H1 (cell line): ENCODE measurements at regions not wholly inside any gene's neighbourhood (a gene's known extent, or its start where the extent isn't known, plus 50 kb on each side); places are given as distances from the start of the nearest gene placed in this dataset.

Source experiments
- CTCF ChIA-PET: fragments of 300-600 bp; sonication (Branson Sonifier 250); formaldehyde crosslinking; loops from one replicate; lab custom pipeline; 2021; ENCODE audit not compliant: partially characterized antibody; lab: Charles Lee
- POLR2A ChIA-PET: fragments of 300-600 bp; sonication (Branson Sonifier 250); formaldehyde crosslinking; loops from one replicate; lab custom pipeline; 2021; ENCODE audit warnings: inconsistent platforms; ENCODE audit not compliant: partially characterized antibody; lab: Charles Lee
- DNase-seq, 2 experiments: peaks; one replicate each; pipeline versions ENCODE4 v3.0.0 to v3.0.0-alpha.2; 2010 to 2022; ENCODE audit warnings: low spot score in 2 of 2, low read depth in 1 of 2, mixed read lengths in 1 of 2
- FAIRE-seq: peaks from 2 replicates; lab custom pipeline; 2011; peaks lifted over from hg19 to GRCh38; lab: Jason Lieb, UNC
- H2AFZ ChIP-seq: 2 replicates; pipeline ENCODE4 v1.8.1; 2012; ENCODE audit warnings: low read length, inconsistent platforms
- H2AK5ac ChIP-seq: 2 replicates; pipeline ENCODE4 v1.6.1; 2013; ENCODE audit warnings: low read depth, low read length
- H2BK120ac ChIP-seq: replicated peaks from 2 replicates; pipeline ENCODE3; 2013; ENCODE audit warnings: low read depth, low read length, inconsistent platforms
- H2BK12ac ChIP-seq: 2 replicates; pipeline ENCODE4 v1.6.1; 2013; ENCODE audit warnings: low read depth, low read length
- H2BK15ac ChIP-seq: 2 replicates; pipeline ENCODE4 v1.6.1; 2013; ENCODE audit warnings: low read length
- H2BK20ac ChIP-seq: 2 replicates; pipeline ENCODE4 v1.6.1; 2013; ENCODE audit warnings: low read length
- H2BK5ac ChIP-seq: 2 replicates; pipeline ENCODE4 v1.6.1; 2013; ENCODE audit warnings: low read depth, low read length
- H3K14ac ChIP-seq: 2 replicates; pipeline ENCODE4 v1.6.1; 2013; ENCODE audit warnings: inconsistent platforms; ENCODE audit not compliant: insufficient read length
- H3K18ac ChIP-seq: 2 replicates; pipeline ENCODE4 v1.6.1; 2013; ENCODE audit warnings: low read length; ENCODE audit errors: extremely low read depth
- H3K23ac ChIP-seq: 2 replicates; pipeline ENCODE4 v1.6.1; 2013; ENCODE audit warnings: inconsistent platforms; ENCODE audit not compliant: insufficient read length
- H3K23me2 ChIP-seq: 2 replicates; pipeline ENCODE4 v1.6.1; 2013; ENCODE audit warnings: low read depth, low read length
- H3K27ac ChIP-seq: 2 replicates; pipeline ENCODE4 v1.6.1; 2011; ENCODE audit warnings: low read depth, low read length, inconsistent platforms
- H3K27me3 ChIP-seq, 4 experiments: replicated peaks in 1 of 4; 1 replicate in 1 of 4; 2 replicates in 3 of 4; pipeline versions ENCODE4 v1.6.1 to v1.8.1; 2011 to 2013; ENCODE audit warnings: low read length in 3 of 4, mild to moderate bottlenecking in 3 of 4, inconsistent platforms in 2 of 4, mixed read lengths in 2 of 4, moderate library complexity in 1 of 4; ENCODE audit not compliant: control insufficient read depth in 3 of 4, insufficient read depth in 3 of 4; ENCODE audit errors: extremely low read depth in 1 of 4
- H3K36me3 ChIP-seq, 4 experiments: 2 replicates each; pipeline versions ENCODE4 v1.6.1 to v1.8.1; 2011 to 2013; ENCODE audit warnings: mild to moderate bottlenecking in 4 of 4, low read length in 3 of 4, moderate library complexity in 2 of 4, control low read depth in 1 of 4, inconsistent platforms in 1 of 4; ENCODE audit not compliant: insufficient read depth in 4 of 4, control insufficient read depth in 2 of 4
- H3K4ac ChIP-seq: replicated peaks from 2 replicates; pipeline ENCODE3; 2013; ENCODE audit warnings: low read length, low read depth, mixed read lengths, inconsistent platforms; ENCODE audit not compliant: insufficient read length
- H3K4me1 ChIP-seq, 4 experiments: replicated peaks in 1 of 4; 1 replicate in 1 of 4; 2 replicates in 3 of 4; pipeline versions ENCODE4 v1.6.1 to v1.8.1; 2011 to 2013; ENCODE audit warnings: low read length in 3 of 4, inconsistent platforms in 2 of 4, mixed read lengths in 1 of 4; ENCODE audit not compliant: insufficient read depth in 4 of 4, control insufficient read depth in 3 of 4
- H3K4me2 ChIP-seq, 2 experiments: 2 replicates each; pipeline versions ENCODE4 v1.6.1 to v1.8.1; 2011 to 2013; ENCODE audit warnings: low read depth in 2 of 2, low read length in 2 of 2, control low read depth in 1 of 2, inconsistent platforms in 1 of 2, mild to moderate bottlenecking in 1 of 2; ENCODE audit not compliant: insufficient read depth in 1 of 2
- H3K4me3 ChIP-seq, 4 experiments: fragments of 200-600, 300-600 bp in 1 of 4; sonication (generic), shearing (Covaris generic), sonication (Bioruptor Twin) in 1 of 4; 2 replicates each; pipeline versions ENCODE4 v1.5.1 to v1.8.1; 2011 to 2016; ENCODE audit warnings: low read length in 4 of 4, low read depth in 3 of 4, control low read depth in 2 of 4, inconsistent platforms in 2 of 4, mild to moderate bottlenecking in 2 of 4, mixed read lengths in 1 of 4, moderate library complexity in 1 of 4; ENCODE audit not compliant: insufficient read depth in 2 of 4; ENCODE audit errors: extremely low read depth in 1 of 4
- H3K56ac ChIP-seq: replicated peaks from 2 replicates; pipeline ENCODE3; 2013; ENCODE audit warnings: low read depth, mild to moderate bottlenecking, mixed read lengths, low read length, inconsistent platforms; ENCODE audit not compliant: insufficient read length
- H3K79me1 ChIP-seq: 2 replicates; pipeline ENCODE4 v1.6.1; 2013; ENCODE audit warnings: low read depth, low read length, control low read depth
- H3K79me2 ChIP-seq, 2 experiments: 2 replicates each; pipeline versions ENCODE4 v1.6.1 to v1.8.1; 2012 to 2013; ENCODE audit warnings: low read length in 2 of 2, mild to moderate bottlenecking in 2 of 2, inconsistent platforms in 1 of 2; ENCODE audit not compliant: insufficient read depth in 2 of 2, control insufficient read depth in 1 of 2
- H3K9ac ChIP-seq, 4 experiments: replicated peaks in 1 of 4; 1 replicate in 1 of 4; 2 replicates in 3 of 4; pipeline versions ENCODE4 v1.6.1 to v1.8.1; 2011 to 2013; ENCODE audit warnings: low read depth in 3 of 4, low read length in 3 of 4, control low read depth in 2 of 4, mild to moderate bottlenecking in 2 of 4, moderate library complexity in 2 of 4, inconsistent platforms in 1 of 4; ENCODE audit errors: extremely low read depth in 1 of 4
- H3K9me3 ChIP-seq, 2 experiments: 2 replicates each; pipeline versions ENCODE4 v1.6.1 to v1.8.1; 2012 to 2013; ENCODE audit warnings: mild to moderate bottlenecking in 2 of 2, moderate library complexity in 2 of 2, control low read depth in 1 of 2, inconsistent platforms in 1 of 2, low read depth in 1 of 2, low read length in 1 of 2, mixed read lengths in 1 of 2; ENCODE audit not compliant: insufficient read depth in 2 of 2
- H4K20me1 ChIP-seq, 2 experiments: replicated peaks in 1 of 2; 2 replicates each; pipeline versions ENCODE3 to v1.8.1; 2011 to 2013; ENCODE audit warnings: inconsistent platforms in 2 of 2, low read length in 2 of 2, mild to moderate bottlenecking in 1 of 2; ENCODE audit not compliant: insufficient read depth in 2 of 2, control insufficient read depth in 1 of 2
- H4K5ac ChIP-seq: 2 replicates; pipeline ENCODE4 v1.6.1; 2013; ENCODE audit warnings: low read length, low read depth, mixed read lengths, inconsistent platforms; ENCODE audit not compliant: insufficient read length
- H4K8ac ChIP-seq: 2 replicates; pipeline ENCODE4 v1.8.0; 2013; ENCODE audit warnings: mild to moderate bottlenecking, moderate library complexity, low read length, inconsistent platforms; ENCODE audit not compliant: insufficient read depth; ENCODE audit errors: extremely low read depth
- H4K91ac ChIP-seq: replicated peaks from 2 replicates; pipeline ENCODE3; 2013; ENCODE audit warnings: low read length, mixed read lengths, inconsistent platforms; ENCODE audit not compliant: insufficient read length
- ASH2L ChIP-seq: fragments of 200-600, 300-600 bp; sonication (generic); IDR thresholded peaks from one replicate; pipeline ENCODE4 v1.7.1; 2017; ENCODE audit warnings: low read length
- BCL11A ChIP-seq, 2 experiments: IDR thresholded peaks; one replicate each; pipeline ENCODE4 v1.6.1; 2011; ENCODE audit warnings: low read depth in 2 of 2, low read length in 2 of 2, mild to moderate bottlenecking in 2 of 2
- CEBPB ChIP-seq: IDR thresholded peaks from 2 replicates; pipeline ENCODE4 v1.6.1; 2012; ENCODE audit warnings: low read depth, low read length
- CHD1 ChIP-seq: IDR thresholded peaks from 2 replicates; pipeline ENCODE4 v1.6.1; 2012; ENCODE audit warnings: low read depth, low read length, improper control_type of control experiment
- EP300 ChIP-seq, 2 experiments: IDR thresholded peaks; 1 replicate in 1 of 2; 2 replicates in 1 of 2; pipeline ENCODE4 v1.6.1; 2011 to 2012; ENCODE audit warnings: low read depth in 2 of 2, low read length in 2 of 2, mild to moderate bottlenecking in 2 of 2, borderline replicate concordance in 1 of 2, inconsistent platforms in 1 of 2, moderate library complexity in 1 of 2
- GTF2F1 ChIP-seq: IDR thresholded peaks from 2 replicates; pipeline ENCODE4 v1.6.1; 2012; ENCODE audit warnings: low read depth, low read length, improper control_type of control experiment, borderline replicate concordance
- JUND ChIP-seq: IDR thresholded peaks from 2 replicates; pipeline ENCODE4 v1.6.1; 2011; ENCODE audit warnings: mild to moderate bottlenecking, improper control_type of control experiment, low read length
- POLR2A ChIP-seq, 2 experiments: IDR thresholded peaks; 1 replicate in 1 of 2; 2 replicates in 1 of 2; pipeline ENCODE4 v1.6.1; 2011; ENCODE audit warnings: low read depth in 2 of 2, low read length in 2 of 2, mild to moderate bottlenecking in 2 of 2; ENCODE audit errors: control extremely low read depth in 1 of 2
- RAD21 ChIP-seq, 2 experiments: IDR thresholded peaks in 1 of 2; conservative IDR thresholded peaks in 1 of 2; 2 replicates each; pipeline ENCODE4 v1.6.1; 2011; ENCODE audit warnings: low read depth in 2 of 2, low read length in 2 of 2, improper control_type of control experiment in 1 of 2, inconsistent platforms in 1 of 2, mild to moderate bottlenecking in 1 of 2, moderate library complexity in 1 of 2
- RFX5 ChIP-seq: IDR thresholded peaks from 2 replicates; pipeline ENCODE4 v1.6.1; 2011; ENCODE audit warnings: low read depth, low read length, improper control_type of control experiment, borderline replicate concordance
- RNF2 ChIP-seq: fragments of 200-900, 300-1000 bp; sonication (generic); IDR thresholded peaks from 2 replicates; pipeline ENCODE4 v1.7.1; 2016; ENCODE audit warnings: borderline replicate concordance, low read depth, mild to moderate bottlenecking, antibody characterized with exemption, low read length; ENCODE audit not compliant: poor library complexity, severe bottlenecking; ENCODE audit errors: missing control alignments
- SIRT6 ChIP-seq: IDR thresholded peaks from one replicate; pipeline ENCODE4 v1.7.1; 2012; ENCODE audit warnings: low read length, inconsistent platforms
- SP2 ChIP-seq: IDR thresholded peaks from 2 replicates; pipeline ENCODE4 v1.6.1; 2012; ENCODE audit warnings: mild to moderate bottlenecking, low read length, inconsistent platforms
- SP4 ChIP-seq: IDR thresholded peaks from 2 replicates; pipeline ENCODE4 v1.6.1; 2012; ENCODE audit warnings: low read length, inconsistent platforms
- SRF ChIP-seq: IDR thresholded peaks from 2 replicates; pipeline ENCODE4 v1.6.1; 2011; ENCODE audit warnings: mild to moderate bottlenecking, low read depth, low read length, moderate library complexity
- TCF12 ChIP-seq: IDR thresholded peaks from 2 replicates; pipeline ENCODE4 v1.6.1; 2011; ENCODE audit warnings: low read depth, mild to moderate bottlenecking, low read length
- WGBS, 2 experiments: shearing (Covaris generic) in 1 of 2; methylation state at CpG; one replicate each; pipeline versions ENCODE4 v1.1.6 to v1.1.7; 2013 to 2015; ENCODE audit warnings: low lambda C conversion rate in 2 of 2, mixed read lengths in 2 of 2, inconsistent platforms in 1 of 2, low coverage in 1 of 2, missing lambda C conversion rate in 1 of 2; ENCODE audit not compliant: insufficient replicate concordance in 2 of 2, insufficient coverage in 1 of 2, insufficient read length in 1 of 2; ENCODE audit errors: extremely low coverage in 1 of 2, missing lambda C conversion rate in 1 of 2; 5-methylcytosine and 5-hydroxymethylcytosine counted together

GRCh38 chr16:86906623-86907022 lies 328.3 kb downstream of the FOXL1 start:
- ChIA-PET CTCF (no interaction called here), POLR2A (no interaction called here)
- no peak overlapping the region for H3K14ac ChIP-seq
- H4K8ac ChIP-seq: no peak overlapping the region
- WGBS, 2 experiments: 92% methylated on average over 14 of the region's 14 CpGs; no CpG with 5 or more reads in 1 of the 2 experiments
- H3K27me3 ChIP-seq: no peaks in the 10 kb centered on the region; a peak in 1 of 7 replicates
- no peak overlapping the region for H3K9ac ChIP-seq
- H2BK120ac ChIP-seq: no peak overlapping the region
- H3K18ac ChIP-seq: no peak overlapping the region
- H2BK12ac ChIP-seq: no peak overlapping the region
- no peak overlapping the region for H3K56ac ChIP-seq
- H4K91ac ChIP-seq: no peak overlapping the region
- H3K23ac ChIP-seq: no peak overlapping the region
- H3K4me1 ChIP-seq: peaks cover 0 to 4% (median 0%) of the 10 kb centered on the region in 4 experiments; a peak in 1 of 7 replicates
- no peaks in the 10 kb centered on the region for H3K79me2 ChIP-seq
- DNase-seq (no peak), FAIRE-seq (no peak)
- H3K79me1 ChIP-seq: no peaks in the 10 kb centered on the region
- no peaks in the 10 kb centered on the region for H3K36me3 ChIP-seq
- H2BK20ac ChIP-seq: no peak overlapping the region
- no peak overlapping the region for H2AFZ ChIP-seq
- no peak overlapping the region for H3K4me2 ChIP-seq
- no peaks in the 10 kb centered on the region for H3K9me3 ChIP-seq
- H4K20me1 ChIP-seq: no peaks in the 10 kb centered on the region
- no peak overlapping the region for H4K5ac ChIP-seq
- H2BK15ac ChIP-seq: no peak overlapping the region
- H2BK5ac ChIP-seq: no peak overlapping the region
- no peak overlapping the region for H3K4ac ChIP-seq
- H3K27ac ChIP-seq: no peak overlapping the region
- H3K23me2 ChIP-seq: peaks cover 7% of the 10 kb centered on the region
- no peak overlapping the region for H3K4me3 ChIP-seq
- H2AK5ac ChIP-seq: no peak overlapping the region
- TF ChIP-seq RAD21 (IDR thresholded peaks at IDR 0.05 in 1 of 2, conservative IDR thresholded peaks at IDR 0.05 in 1 of 2; ENCODE audit: low read depth in 2 of 2, low read length in 2 of 2) (no peak), GTF2F1 (no peak), JUND (no peak), TCF12 (no peak), ASH2L (no peak), BCL11A (IDR thresholded peaks at IDR 0.05; ENCODE audit: low read depth in 2 of 2, low read length in 2 of 2) (no peak), EP300 (IDR thresholded peaks at IDR 0.05; ENCODE audit: borderline replicate concordance in 1 of 2, low read depth in 2 of 2, low read length in 2 of 2) (no peak), SP4 (no peak), CHD1 (no peak), CEBPB (no peak), RFX5 (no peak), SP2 (no peak), SRF (no peak), POLR2A (IDR thresholded peaks at IDR 0.05; ENCODE audit: control extremely low read depth in 1 of 2, low read depth in 2 of 2, low read length in 2 of 2) (no peak), SIRT6 (no peak), RNF2 (no peak)
